ENCODE measurements at regions not wholly inside any gene's neighbourhood (a gene's known extent, or its start where the extent isn't known, plus 50 kb on each side); places are given as distances from the start of the nearest gene placed in this dataset.

GRCh38 chr4:125550769-125551168 is 236.0 kb downstream of the FAT4 start:
- ATAC-seq (no peak), DNase-seq (ENCODE audit: low spot score) (no peak)
- TF ChIP-seq SOX15 (CRISPR knock-in tag; IDR thresholded peaks at IDR 0.05), result no peak
- no peak for TF ChIP-seq TCF7 (CRISPR knock-in tag; IDR thresholded peaks at IDR 0.05; ENCODE audit: low read depth)
- H3K9me3 Mint-ChIP-seq, result peaks cover 17% of the 10 kb centered on the region
- H3K4me3 Mint-ChIP-seq, result no peak overlapping the region
- H3K4me1 Mint-ChIP-seq, result no peaks in the 10 kb centered on the region
- no peak overlapping the region for H3K27ac Mint-ChIP-seq
- ChIA-PET POLR2A (no interaction called here), CTCF (no interaction called here)
- H3K36me3 Mint-ChIP-seq, result peaks cover 24% of the 10 kb centered on the region
- no peaks in the 10 kb centered on the region for H3K27me3 Mint-ChIP-seq (ENCODE audit: low read depth)

- ChIA-PET CTCF (no interaction called here), POLR2A (no interaction called here)
- Mint-ChIP-seq H3K9me3 (peaks cover 20% of the 10 kb centered on the region), H3K36me3 (peaks cover 25% of the 10 kb centered on the region), H3K4me1 (no peaks in the 10 kb centered on the region), H3K4me3 (no peak overlapping the region), H3K27ac (no peak overlapping the region), H3K27me3 (ENCODE audit: low read depth) (no peaks in the 10 kb centered on the region)
- TF ChIP-seq GTF2I (CRISPR knock-in tag; conservative IDR thresholded peaks at IDR 0.05) (no peak), ZNF121 (CRISPR knock-in tag; IDR thresholded peaks at IDR 0.05) (no peak), IRF1 (CRISPR knock-in tag; IDR thresholded peaks at IDR 0.05) (no peak), AFF4 (CRISPR knock-in tag; IDR thresholded peaks at IDR 0.05; ENCODE audit: borderline replicate concordance) (no peak), JUN (CRISPR knock-in tag; IDR thresholded peaks at IDR 0.05) (no peak), JAZF1 (CRISPR knock-in tag; IDR thresholded peaks at IDR 0.05) (no peak), GABPB1 (CRISPR knock-in tag; IDR thresholded peaks at IDR 0.05) (no peak), MLX (CRISPR knock-in tag; IDR thresholded peaks at IDR 0.05) (no peak), RELA (CRISPR knock-in tag; IDR thresholded peaks at IDR 0.05; ENCODE audit: borderline replicate concordance) (no peak), ZNF416 (CRISPR knock-in tag; IDR thresholded peaks at IDR 0.05) (no peak), ZNF425 (CRISPR knock-in tag; conservative IDR thresholded peaks at IDR 0.05) (no peak), USF1 (CRISPR knock-in tag; IDR thresholded peaks at IDR 0.05) (no peak), PRRX2 (CRISPR knock-in tag; IDR thresholded peaks at IDR 0.05) (no peak), ZNF232 (CRISPR knock-in tag; IDR thresholded peaks at IDR 0.05) (no peak), ZNF263 (CRISPR knock-in tag; IDR thresholded peaks at IDR 0.05; ENCODE audit: low read depth) (no peak), ZSCAN18 (CRISPR knock-in tag; IDR thresholded peaks at IDR 0.05) (no peak)
- no peak for ATAC-seq
- DNase-seq (ENCODE audit: low spot score), result no peak
Measured at GRCh38 chr4:125551466-125551865, 236.7 kb downstream of the FAT4 start.
